Right ventricle myocardium inferior (tissue), 1 donor: ENCODE measurements at regions not wholly inside any gene's neighbourhood (a gene's known extent, or its start where the extent isn't known, plus 50 kb on each side); places are given as distances from the start of the nearest gene placed in this dataset.

ENCODE experiments used
- ATAC-seq: fragments of 200-7000 bp; cut with Tn5 transposase; one replicate; pipeline ENCODE4 v1.9.1; 2020; ENCODE audit warnings: mild to moderate bottlenecking, moderate library complexity
- DNase-seq: peaks from one replicate; pipeline ENCODE4 v3.0.0; 2021; ENCODE audit errors: missing footprints
- intact Hi-C: fragments of 100-400 bp; cut with DNase I; formaldehyde crosslinking; loops from one replicate; pipeline ENCODE4 v1.11.0; 2022
- donor health status: DM: no; HTN: yes; CAD: no; lungs with severe emphysema.

DNA sequence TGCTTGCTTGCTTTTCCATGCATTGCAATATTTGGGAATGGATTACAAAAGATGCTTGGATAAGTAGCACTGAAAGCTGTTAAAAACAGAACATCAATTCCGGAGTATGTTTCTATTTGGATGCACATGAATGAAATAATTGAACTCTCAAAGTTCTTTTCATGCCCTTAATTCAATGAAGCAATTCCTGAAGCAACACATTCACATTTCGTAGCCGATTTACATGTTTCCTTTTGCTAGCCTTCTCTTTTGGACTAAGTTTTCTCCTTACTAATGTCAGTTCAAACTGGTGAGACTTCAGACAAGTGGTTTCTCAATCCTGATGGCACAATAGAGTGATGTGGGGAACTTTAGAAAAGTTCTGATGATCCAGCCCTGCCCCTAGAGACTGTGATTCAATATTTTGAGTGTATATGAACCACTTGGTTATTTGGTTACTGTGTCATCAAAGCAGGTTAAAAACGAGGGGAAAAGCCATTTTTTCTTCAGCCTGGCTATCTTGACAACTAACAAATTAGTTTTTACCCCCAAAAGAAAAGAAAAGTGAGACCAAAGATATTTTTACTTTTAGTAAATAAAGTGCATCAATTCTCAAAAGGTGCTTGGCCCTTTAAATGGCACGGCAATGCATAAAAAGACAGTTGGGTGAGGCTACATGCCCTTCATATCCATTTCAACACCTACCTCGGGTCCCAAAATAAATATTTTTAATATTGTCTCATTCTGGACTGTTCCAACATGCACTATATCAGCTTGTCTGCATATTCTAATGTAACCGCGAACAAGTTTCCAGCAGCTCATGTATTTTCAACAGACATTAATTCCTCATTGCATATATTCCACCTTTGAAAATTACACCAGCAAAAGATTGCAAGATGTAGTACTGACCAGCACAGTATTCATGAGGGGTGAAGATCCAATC lies 90.1 kb upstream of the RPL34 start:
- intact Hi-C loops = no loop called here
- ATAC-seq (no peak), DNase-seq (no peak)

DNA sequence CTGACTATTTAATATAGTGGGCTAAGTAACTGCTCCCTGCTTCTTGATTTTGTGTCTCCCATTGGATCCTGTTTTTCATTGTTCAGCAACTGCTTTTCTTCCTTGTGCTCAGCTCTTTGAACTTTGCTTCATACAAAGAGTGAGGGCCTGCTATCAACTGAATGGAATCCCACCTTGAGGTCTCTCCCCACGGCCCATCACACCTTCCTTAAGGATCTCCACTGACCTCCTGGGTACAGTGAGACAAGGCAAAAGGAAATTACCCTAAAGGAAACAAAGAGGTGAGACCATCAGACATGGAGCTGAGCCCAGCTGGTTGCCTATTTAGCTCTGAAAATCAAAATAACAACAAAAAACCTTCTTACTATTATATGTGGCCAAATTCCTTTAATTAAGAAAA lies 91.3 kb upstream of the RPL34 start:
- intact Hi-C loops = no loop called here
- DNase-seq (no peak), ATAC-seq (no peak)

DNA sequence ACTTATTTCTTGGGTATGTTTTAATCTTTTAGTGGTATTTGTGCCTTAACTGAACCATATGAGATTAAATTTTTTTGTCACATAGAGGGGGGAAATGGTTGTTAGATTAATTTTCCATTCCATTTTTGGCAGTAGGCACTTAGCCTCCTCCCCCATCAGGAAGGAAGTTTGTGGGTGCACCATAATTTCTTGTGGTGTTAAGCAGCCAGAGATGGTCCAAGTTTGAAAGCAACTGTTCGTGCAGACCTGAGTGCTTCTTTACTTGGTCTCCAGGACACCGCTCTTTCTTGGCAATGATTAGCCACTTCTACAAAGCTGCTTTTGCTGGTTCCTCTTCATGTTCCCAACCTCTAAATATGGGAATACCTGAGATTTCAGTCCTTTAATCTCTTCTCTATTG lies 92.7 kb upstream of the RPL34 start:
- intact Hi-C loops = no loop called here
- ATAC-seq = no peak
- no peak for DNase-seq

DNA sequence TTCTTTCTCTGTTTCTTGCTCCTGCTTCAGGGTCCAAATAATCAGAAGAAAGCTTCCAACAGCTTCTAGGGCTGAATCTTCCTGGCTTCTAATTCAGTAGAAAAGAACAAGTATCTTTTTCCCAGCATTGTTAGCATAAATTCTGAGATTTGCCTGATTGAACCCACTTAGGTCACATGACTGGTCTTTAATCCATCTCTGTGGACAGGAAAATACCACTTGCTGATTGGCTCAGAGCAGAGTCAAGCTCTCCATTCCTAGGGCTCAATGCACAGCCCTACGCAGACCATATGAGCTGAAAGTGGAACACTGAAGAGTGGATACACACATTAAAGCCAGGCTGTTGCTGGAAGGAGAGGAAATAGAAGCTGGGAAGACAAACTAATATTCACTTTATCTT lies 99.6 kb upstream of the RPL34 start:
- DNase-seq (no peak), ATAC-seq (no peak)
- intact Hi-C loops = no loop called here

DNA sequence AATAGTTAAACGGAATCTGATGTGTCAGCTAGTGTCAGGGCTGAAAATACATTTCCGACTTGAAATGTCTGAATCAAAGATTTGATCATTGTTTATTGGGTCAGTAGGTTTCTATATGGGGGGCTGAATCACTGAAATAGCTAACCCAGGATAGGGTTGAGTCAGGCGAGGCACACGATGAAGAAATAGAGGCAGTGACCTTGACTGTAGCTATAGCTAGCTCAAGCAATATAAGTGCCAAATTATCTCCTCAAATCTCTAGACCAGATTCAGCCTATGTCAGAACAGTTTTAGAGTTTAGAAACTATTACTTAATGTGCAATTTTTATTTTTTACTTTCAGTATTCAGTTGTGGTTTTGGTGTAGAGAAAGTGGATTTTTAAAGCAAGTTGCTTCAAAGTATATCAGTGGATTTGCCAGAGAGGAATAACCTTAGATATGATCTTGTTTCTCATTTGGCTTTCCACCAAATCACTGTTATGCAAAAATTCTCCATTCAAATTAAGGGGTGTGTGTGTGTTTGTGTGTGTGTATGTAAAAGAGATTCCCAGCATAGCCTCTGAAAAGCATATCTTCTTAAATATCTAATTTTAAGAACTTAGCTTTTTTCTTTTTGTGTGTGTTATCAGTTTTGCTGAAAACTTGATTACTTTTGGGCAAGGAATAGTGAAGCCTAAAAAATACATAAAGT lies 100.3 kb upstream of the RPL34 start:
- ATAC-seq (no peak), DNase-seq (no peak)
- intact Hi-C loops = loop anchor here (10.0 kb wide), 1 partner anchor 465 kb away; no protein-coding TSS in a partner anchor

DNA sequence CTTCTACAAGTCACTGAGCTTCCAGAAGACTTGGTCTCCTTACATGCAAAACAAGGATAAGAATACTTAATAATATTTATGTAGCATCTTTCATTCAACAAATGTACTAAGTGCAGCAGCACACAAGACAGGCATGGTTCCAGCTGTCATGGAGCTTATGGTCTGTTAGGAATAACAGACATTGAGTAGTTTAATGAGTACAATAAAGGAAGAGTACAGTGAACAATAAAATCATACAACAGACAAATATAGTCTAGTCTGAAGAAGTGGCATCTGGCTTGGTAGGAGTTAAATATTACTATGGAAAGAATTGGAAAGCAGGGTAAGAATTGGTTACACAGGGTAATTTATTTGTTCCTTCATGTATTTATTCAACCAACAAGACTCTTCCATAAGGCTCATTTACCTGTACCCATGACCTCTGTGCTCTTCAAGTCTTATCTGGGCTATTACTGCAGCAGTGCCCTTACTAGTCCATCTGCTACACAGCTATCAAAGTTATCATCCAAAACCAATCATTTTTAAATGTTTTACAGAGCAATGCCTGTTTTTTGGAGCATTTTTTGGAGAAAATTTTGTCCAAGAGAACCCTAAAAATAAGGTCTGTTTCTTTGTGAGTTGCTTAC lies 101.1 kb upstream of the RPL34 start:
- ATAC-seq (no peak), DNase-seq (no peak)
- intact Hi-C loops = loop anchor here (10.0 kb wide), 1 partner anchor 465 kb away; no protein-coding TSS in a partner anchor

DNA sequence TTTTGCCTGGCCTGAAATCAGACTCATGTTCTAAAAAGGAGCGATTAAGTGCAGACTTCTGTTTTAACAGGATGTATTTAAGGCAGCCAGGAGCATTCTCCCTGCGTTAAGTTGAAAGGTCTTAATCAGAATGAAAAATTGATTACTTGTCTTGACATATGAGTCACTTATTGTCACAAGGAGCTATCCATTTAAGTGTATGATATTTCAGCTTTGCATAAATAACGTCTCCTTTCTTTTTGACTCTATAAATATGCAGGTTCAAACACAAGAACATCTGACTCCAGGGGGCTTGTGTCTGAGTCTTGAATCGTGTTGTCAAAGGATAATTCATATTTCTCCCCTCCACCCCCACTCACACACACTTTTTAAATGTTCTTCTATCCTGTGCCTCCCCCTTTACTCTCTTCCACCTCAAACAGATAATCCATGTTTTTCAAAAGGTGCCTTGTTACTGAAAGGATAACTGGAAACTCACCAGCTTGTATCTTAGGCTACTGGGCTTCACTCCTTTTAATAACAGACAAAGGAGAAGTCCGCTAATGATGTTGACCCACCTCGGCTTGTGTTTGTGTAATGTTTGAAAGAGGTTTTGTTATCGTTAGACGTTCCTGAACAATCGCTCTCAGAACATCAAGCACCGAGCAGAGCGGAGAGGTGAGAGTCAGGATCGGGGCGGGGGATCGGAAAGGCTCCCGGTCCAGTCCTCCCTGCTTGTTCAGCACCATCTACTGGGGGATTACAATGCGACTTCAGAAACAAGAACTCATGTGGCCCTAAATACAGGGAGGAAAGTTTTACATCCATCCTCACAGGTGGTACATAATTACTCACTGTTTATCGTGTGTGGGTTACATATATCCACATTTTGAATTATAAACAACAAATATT lies 107.5 kb upstream of the RPL34 start:
- no peak for DNase-seq
- no peak for ATAC-seq
- intact Hi-C loops = loop anchor here (10.0 kb wide), 1 partner anchor 458 kb away; no protein-coding TSS in a partner anchor

DNA sequence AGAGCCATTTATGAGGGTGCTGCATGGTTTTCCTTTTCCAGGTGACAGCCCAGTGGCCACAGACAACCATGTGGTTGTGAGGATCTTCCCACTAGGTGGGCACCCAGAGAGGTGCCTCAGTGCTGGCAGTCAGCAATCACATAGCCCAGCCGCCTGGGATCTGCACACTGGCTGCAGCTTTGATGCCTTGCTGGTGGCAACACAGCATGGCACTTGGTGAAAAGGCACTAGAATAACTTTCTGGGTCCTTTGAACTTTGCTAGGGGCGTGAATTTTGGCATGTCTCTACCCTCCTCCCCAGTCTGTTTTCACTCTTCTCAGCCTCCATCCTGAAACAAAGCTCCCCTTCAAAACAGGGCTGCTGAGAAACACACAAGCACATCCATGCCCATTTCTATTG lies 108.8 kb upstream of the RPL34 start:
- intact Hi-C loops = loop anchor here (10.0 kb wide), 1 partner anchor 457 kb away; no protein-coding TSS in a partner anchor
- ATAC-seq (no peak), DNase-seq (no peak)

DNA sequence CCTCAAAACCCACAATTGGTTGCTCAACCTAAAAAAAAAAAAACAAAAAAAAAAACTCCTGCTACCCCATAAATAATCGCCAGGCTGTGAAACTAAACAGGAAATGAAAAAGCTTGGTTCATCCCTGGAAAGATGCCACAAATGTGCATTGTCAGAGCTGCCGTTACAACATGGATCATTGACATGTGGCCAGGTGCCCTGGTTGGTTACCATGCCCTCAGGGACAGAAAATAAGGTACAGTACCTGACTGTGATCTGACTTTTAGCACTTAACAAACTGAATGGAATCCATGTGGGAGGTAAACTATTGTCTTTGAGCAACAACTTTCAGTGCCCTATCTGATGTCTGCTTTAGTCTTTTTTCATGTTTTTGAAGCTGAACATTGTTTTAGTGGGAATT lies 118.0 kb upstream of the RPL34 start:
- no peak for DNase-seq
- intact Hi-C loops = no loop called here
- no peak for ATAC-seq

DNA sequence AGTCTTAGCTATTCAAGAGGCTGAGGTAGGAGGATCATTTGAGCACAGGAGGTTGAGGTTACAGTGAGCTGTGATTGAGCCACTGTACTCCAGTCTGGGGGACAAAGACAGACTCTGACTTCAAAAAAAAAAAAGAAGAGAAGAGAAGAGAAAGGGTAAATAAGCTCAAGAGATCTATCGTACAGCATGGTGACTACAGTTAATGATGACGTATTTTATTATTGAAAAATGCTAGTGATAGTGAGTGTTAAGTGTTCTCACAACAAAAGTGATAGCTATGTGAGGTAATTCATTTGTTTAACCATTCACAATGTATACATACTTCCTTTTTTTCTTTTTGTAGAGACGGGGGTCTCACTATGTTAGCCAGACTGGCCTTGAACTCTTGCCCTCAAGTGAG lies 121.5 kb upstream of the RPL34 start:
- intact Hi-C loops = no loop called here
- ATAC-seq = no peak

DNA sequence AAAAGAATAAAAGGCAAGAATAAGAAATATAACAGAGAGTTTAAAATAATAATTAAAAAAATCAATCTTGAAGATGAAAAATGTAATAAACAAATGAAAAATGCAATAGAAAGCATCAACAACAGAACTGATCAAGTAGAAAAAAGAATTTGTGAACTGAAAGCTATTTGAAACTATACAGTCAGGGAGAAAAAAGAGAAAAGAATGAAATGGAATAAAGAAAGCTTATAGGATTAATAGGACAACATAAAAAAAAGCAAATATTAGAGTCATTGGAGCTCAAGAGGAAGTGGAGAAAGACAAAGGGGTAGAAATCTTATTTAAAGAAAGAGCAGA lies 126.8 kb upstream of the RPL34 start:
- DNase-seq = no peak

More for the DNA sequence above, 121.5 kb upstream of the RPL34 start:
- no peak for DNase-seq

DNA sequence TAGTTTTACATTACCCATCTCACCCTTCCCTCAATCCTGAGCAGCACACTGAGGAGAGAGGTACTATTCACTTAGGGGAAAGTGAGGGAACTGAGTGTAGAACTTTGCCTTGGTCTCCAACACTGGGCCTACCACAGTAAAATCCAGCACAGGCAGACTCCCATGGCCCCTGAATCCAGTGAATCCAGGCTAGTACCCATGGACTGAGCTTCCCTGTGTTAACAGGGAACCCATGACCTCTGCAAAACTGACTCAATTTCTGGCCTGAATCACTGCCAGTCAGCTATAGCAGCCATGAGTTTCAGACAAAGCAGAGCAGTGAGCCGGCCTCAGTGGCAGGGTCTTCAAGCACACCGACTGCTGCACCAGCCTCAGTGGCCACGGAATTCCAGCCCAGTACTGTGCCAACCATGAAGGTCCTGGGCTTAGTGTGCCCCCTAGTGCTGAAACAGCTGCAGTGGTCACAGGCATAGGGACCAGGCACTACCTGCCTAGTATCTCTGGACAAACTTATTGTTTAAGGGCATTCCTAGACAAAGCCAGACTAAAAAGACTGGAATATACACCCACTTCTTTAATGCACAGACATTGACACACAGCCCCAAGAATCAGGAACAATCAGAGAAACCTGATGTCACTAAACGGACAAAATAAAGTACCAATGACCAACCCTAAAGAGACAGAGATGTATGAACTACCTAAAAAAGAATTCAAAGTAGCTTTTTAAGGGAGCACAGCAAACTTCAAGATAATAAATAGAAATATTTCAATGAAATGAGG lies 127.4 kb upstream of the RPL34 start:
- intact Hi-C loops = no loop called here
- ATAC-seq (no peak), DNase-seq (no peak)

More for the DNA sequence above, 126.8 kb upstream of the RPL34 start:
- ATAC-seq = no peak
- intact Hi-C loops = no loop called here

DNA sequence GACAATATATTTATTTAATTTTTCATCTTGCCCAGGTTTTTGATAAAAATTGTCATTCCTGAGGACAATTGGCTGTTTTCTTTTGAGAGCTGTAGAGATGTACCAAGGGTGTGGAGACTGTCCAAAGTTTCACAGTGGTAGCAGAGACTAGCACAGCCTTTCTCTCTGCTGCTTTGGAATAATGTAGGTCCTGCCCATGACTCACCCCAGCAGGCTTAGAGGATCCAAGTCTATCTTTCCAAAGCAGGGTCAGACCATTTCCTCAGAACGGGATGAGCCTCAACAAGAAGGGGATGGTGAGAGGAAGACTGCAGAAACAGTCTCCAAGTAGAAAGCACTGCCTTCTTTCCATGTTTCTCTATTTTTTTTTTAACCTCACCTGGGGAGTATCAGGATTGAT lies 131.5 kb upstream of the RPL34 start:
- DNase-seq = no peak
- intact Hi-C loops = no loop called here
- no peak for ATAC-seq

DNA sequence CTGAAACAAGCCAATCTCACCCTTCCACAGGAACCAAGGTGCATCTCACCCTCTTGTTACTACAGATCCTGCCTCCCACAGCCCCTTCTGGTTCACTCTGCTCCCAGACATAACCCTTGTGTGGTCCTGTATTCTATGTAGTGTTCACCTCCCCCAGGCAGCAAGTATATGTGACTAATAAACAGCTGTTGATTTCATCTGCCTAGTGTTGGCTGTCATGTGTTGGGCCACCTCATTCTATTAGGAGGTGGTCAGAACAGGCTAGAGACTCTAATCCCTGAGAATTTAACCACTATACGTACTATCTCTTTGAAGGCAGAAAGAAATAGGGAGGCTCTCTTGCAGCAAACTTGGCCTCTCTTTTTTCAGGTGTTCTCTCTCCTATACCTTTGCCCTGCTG lies 134.3 kb upstream of the RPL34 start:
- ATAC-seq (no peak), DNase-seq (no peak)
- intact Hi-C loops = no loop called here

DNA sequence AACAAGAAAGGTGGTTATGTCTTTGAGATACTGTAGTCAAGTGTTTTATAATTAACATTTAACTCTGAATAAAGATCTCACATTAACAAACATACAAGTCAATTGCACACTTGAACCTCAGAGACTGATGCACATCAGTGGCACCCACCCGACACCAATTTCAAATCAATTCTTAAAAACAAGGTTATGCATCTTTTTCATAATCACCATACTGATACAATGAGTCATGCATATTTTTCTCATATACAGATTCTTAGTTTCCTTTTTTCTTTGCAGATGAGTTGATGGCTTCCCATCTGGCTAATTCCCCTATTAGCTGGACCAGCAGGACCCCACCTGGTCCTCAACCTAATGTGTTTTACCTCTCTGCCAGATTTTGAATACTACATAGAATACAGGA lies 136.2 kb upstream of the RPL34 start:
- intact Hi-C loops = no loop called here
- ATAC-seq (no peak), DNase-seq (no peak)

DNA sequence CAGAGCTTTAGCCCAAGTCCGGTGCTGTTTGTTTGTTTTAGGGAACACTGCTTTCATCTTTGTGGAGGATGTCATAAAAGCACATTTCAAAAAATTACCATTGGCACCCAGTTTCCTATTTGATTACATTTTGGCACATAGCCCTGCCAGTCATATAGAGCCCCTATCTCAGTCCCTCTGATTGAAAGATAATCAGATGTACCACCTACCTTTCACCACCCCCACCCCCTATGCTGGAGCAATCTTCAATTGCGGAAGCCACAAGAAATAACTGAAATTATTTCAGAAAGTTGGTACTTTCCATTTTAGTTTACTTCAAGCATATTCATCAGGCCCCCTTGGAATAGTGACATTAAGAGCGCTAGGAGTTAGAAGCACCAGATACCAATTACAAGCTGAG lies 136.7 kb upstream of the RPL34 start:
- ATAC-seq (no peak), DNase-seq (no peak)
- intact Hi-C loops = no loop called here

DNA sequence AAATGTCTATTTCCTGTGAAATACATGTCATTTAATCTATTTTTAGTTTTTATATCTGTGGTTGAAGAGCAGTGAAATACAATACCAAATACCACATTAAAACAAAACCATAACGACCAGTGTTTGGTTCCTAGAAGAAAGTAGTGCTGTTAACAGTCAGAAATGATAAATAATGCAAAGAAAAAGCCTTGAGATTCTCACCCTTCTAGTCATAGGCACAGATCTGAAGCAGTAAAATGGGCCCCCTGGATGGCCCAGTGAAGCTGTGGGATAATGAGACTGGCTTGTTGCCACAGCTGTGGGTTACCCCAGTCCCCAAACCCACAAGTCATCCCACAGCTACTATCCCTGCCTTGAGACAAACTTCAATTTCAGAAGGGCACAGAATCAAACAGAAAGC lies 137.3 kb upstream of the RPL34 start:
- no peak for ATAC-seq
- intact Hi-C loops = no loop called here

DNA sequence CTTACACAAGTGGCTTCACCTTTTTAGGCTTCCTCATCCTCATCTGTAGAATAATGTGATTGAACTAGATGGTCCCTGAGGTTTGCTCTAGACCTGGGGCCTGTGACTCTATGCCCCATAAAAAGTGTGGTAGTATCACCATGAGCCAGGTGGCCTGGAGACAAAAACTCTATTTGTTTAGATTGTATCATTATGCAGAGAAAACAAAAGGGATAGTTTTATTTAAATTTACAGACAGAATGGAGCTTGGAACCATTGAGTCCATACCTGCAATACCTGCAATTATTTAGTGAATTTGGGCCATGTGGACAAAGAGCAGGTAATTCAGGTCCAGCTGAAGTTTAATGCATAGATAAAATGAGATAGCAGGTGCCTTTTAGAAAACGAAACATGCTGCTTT lies 139.5 kb upstream of the RPL34 start:
- DNase-seq (no peak), ATAC-seq (no peak)
- intact Hi-C loops = no loop called here

More for the DNA sequence above, 137.3 kb upstream of the RPL34 start:
- no peak for DNase-seq
